ENCODE measurements at regions not wholly inside any gene's neighbourhood (a gene's known extent, or its start where the extent isn't known, plus 50 kb on each side); places are given as distances from the start of the nearest gene placed in this dataset.

DNA sequence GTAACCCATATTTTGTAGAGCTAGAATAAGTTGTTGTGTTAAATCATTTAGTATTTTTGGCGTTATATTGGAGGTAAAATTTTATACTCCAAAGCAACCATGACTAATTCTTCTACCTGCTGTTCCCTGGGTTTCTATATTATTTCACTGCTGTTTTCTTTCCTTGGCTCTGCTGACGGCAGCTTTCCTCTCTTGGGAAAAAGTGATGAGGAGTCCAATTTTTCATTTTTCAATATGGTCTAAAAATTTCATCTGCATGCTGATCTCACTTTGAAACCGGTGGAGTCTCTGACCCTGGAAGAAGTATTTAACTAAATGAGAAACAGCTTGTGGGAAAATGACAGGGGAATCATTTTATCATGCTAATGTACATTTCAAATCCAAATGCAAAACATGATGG, 110.2 kb downstream of the IFI44 start:
- Histone ChIP-seq H3K9ac (ENCODE audit: low read length) (no peak overlapping the region), H3K27me3 (ENCODE audit: insufficient read depth, low read depth, low read length) (no peaks in the 10 kb centered on the region), H3K9me2 (ENCODE audit: insufficient read depth, low read length) (no peaks in the 10 kb centered on the region), H3K4me2 (ENCODE audit: low read length) (no peak overlapping the region), H3K79me2 (replicated peaks; ENCODE audit: insufficient read depth, low read length) (no peaks in the 10 kb centered on the region), H2AFZ (ENCODE audit: low read depth, low read length) (no peak overlapping the region), H3K36me3 (ENCODE audit: insufficient read depth, low read length) (no peaks in the 10 kb centered on the region), H3K9me3 (ENCODE audit: low read length) (no peaks in the 10 kb centered on the region), H3F3A (ENCODE audit: insufficient read depth, low read length, poor library complexity, severe bottlenecking) (no peaks in the 10 kb centered on the region), H3K27ac (ENCODE audit: low read length) (no peak overlapping the region), H4K20me1 (ENCODE audit: insufficient read depth) (no peaks in the 10 kb centered on the region), H3K4me3 (ENCODE audit: low read length) (no peak overlapping the region)
- TF ChIP-seq, protein P1, sequence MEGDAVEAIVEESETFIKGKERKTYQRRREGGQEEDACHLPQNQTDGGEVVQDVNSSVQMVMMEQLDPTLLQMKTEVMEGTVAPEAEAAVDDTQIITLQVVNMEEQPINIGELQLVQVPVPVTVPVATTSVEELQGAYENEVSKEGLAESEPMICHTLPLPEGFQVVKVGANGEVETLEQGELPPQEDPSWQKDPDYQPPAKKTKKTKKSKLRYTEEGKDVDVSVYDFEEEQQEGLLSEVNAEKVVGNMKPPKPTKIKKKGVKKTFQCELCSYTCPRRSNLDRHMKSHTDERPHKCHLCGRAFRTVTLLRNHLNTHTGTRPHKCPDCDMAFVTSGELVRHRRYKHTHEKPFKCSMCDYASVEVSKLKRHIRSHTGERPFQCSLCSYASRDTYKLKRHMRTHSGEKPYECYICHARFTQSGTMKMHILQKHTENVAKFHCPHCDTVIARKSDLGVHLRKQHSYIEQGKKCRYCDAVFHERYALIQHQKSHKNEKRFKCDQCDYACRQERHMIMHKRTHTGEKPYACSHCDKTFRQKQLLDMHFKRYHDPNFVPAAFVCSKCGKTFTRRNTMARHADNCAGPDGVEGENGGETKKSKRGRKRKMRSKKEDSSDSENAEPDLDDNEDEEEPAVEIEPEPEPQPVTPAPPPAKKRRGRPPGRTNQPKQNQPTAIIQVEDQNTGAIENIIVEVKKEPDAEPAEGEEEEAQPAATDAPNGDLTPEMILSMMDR (IDR thresholded peaks at IDR 0.05; ENCODE audit: poor library complexity, severe bottlenecking) = no peak

DNA sequence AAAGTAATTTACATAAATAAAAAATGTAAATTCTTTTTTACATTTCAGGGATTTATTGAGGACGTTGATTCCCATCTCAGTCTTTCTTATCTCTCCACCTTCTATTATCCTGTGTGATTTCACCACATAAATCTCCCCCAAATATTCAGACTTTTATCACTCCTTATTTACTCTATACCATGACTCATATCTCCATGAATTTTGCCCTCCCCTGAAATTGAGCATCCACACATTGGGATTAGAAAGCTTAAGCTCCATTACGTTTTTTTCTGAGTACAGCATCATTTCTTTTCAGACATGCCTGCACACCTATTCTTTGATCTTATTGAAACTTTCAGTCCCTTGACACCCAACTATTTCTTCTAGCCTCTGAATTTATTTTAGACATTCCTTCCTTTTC, 111.2 kb downstream of the IFI44 start:
- no peaks in the 10 kb centered on the region for H3K9me2 ChIP-seq (ENCODE audit: insufficient read depth, low read length)
- no peak overlapping the region for H3K4me3 ChIP-seq (ENCODE audit: low read length)
- no peak overlapping the region for H3K9ac ChIP-seq (ENCODE audit: low read length)
- H3K27ac ChIP-seq (ENCODE audit: low read length) = no peak overlapping the region
- H3K79me2 ChIP-seq (replicated peaks; ENCODE audit: insufficient read depth, low read length) = no peaks in the 10 kb centered on the region
- no peaks in the 10 kb centered on the region for H3K9me3 ChIP-seq (ENCODE audit: low read length)
- TF ChIP-seq MXI1 (conservative IDR thresholded peaks at IDR 0.05; ENCODE audit: poor library complexity, severe bottlenecking) (no peak), EZH2 (IDR thresholded peaks at IDR 0.05; ENCODE audit: borderline replicate concordance, insufficient read depth, low read length, poor library complexity, severe bottlenecking) (no peak), RAD21 (conservative IDR thresholded peaks at IDR 0.05) (no peak), SMC3 (conservative IDR thresholded peaks at IDR 0.05; ENCODE audit: poor library complexity) (no peak), TAF1 (IDR thresholded peaks at IDR 0.05; ENCODE audit: low read depth) (no peak), POLR2AphosphoS5 (IDR thresholded peaks at IDR 0.05) (no peak), REST (IDR thresholded peaks at IDR 0.05; ENCODE audit: borderline replicate concordance) (no peak), EP300 (conservative IDR thresholded peaks at IDR 0.05; ENCODE audit: poor library complexity, severe bottlenecking) (no peak)
- TF ChIP-seq, protein P1 (IDR thresholded peaks at IDR 0.05; ENCODE audit: poor library complexity, severe bottlenecking) = no peak
- no peak overlapping the region for H2AFZ ChIP-seq (ENCODE audit: low read depth, low read length)
- no peak overlapping the region for H3K4me2 ChIP-seq (ENCODE audit: low read length)
- H3K36me3 ChIP-seq (ENCODE audit: insufficient read depth, low read length) = no peaks in the 10 kb centered on the region
- H4K20me1 ChIP-seq (ENCODE audit: insufficient read depth) = no peaks in the 10 kb centered on the region
- H3F3A ChIP-seq (ENCODE audit: insufficient read depth, low read length, poor library complexity, severe bottlenecking) = no peaks in the 10 kb centered on the region
- H3K27me3 ChIP-seq (ENCODE audit: insufficient read depth, low read depth, low read length) = no peaks in the 10 kb centered on the region
